Progenitor cell of endocrine pancreas (in vitro differentiated cells): ENCODE measurements at regions not wholly inside any gene's neighbourhood (a gene's known extent, or its start where the extent isn't known, plus 50 kb on each side); places are given as distances from the start of the nearest gene placed in this dataset.

Experiments
- DNase-seq: peaks from one replicate; pipeline ENCODE4 v3.0.0; 2021; ENCODE audit warnings: low spot score; ENCODE audit not compliant: unreplicated experiment
- H3K27ac Mint-ChIP-seq: 2 replicates; pipeline ENCODE4 v1.8.0; 2021; ENCODE audit warnings: mild to moderate bottlenecking, moderate library complexity, mixed read lengths
- H3K27me3 Mint-ChIP-seq: 2 replicates; pipeline ENCODE4 v1.8.0; 2021; ENCODE audit warnings: mixed read lengths
- H3K36me3 Mint-ChIP-seq: 2 replicates; pipeline ENCODE4 v1.8.0; 2022; ENCODE audit warnings: mixed read lengths; ENCODE audit not compliant: insufficient read depth
- H3K4me1 Mint-ChIP-seq: 2 replicates; pipeline ENCODE4 v1.8.0; 2021; ENCODE audit warnings: low read depth, mixed read lengths
- H3K4me3 Mint-ChIP-seq: 2 replicates; pipeline ENCODE4 v1.8.0; 2021; ENCODE audit warnings: low read depth, mild to moderate bottlenecking, moderate library complexity, mixed read lengths
- H3K9me3 Mint-ChIP-seq: 2 replicates; pipeline ENCODE4 v1.8.0; 2021; ENCODE audit warnings: low read depth, mixed read lengths
- TF ChIP-seq, protein P1 (sequence below): fragments of 200-600 bp; sonication (generic); IDR thresholded peaks from one replicate; pipeline ENCODE4 v1.5.0; 2021; ENCODE audit warnings: antibody characterized with exemption, mild to moderate bottlenecking; ENCODE audit not compliant: unreplicated experiment

DNA sequence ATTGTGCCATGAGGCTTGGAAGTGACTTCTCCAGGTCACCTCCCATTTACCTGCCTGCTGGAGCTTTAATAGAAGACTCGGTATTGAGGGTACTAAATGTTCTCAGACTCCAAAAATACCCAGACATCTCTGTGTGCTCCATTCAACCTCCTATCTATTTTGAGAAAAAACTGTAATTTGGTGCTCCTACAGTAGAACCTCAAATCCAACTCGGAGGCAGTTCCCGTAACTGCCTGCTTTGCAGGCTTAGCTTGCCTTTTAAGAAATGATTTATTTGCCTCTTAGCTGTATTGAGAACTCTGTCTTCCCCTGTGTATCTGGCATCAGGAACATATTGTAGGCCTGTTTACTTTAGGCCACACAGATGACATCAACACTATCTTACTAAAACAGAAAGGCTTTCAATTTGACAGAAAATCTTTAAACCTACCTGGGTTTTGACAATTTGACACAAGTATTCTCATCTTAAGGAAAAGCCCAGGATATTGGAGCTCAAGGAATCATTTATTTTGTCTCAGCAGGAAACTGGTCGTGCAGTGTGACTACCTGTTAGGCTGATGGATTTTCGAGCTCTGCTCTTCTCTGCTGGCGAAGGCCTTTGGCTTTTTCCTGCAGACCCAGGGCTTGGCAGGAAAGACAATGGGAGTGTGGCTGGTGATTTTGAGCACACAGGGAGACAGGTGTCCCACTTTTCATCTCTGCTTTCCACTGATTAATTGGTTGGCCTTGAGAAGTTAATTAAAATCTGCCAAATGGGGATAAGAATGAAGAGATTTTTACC, 314.8 kb downstream of the SNAPC1 start:
- Mint-ChIP-seq H3K9me3 (no peaks in the 10 kb centered on the region), H3K4me1 (peaks cover 11% of the 10 kb centered on the region), H3K4me3 (no peak overlapping the region), H3K27me3 (peaks cover 58% of the 10 kb centered on the region), H3K27ac (peak overlapping the region; percentile 78), H3K36me3 (no peaks in the 10 kb centered on the region)
- DNase-seq, result no peak
- TF ChIP-seq, protein P1, sequence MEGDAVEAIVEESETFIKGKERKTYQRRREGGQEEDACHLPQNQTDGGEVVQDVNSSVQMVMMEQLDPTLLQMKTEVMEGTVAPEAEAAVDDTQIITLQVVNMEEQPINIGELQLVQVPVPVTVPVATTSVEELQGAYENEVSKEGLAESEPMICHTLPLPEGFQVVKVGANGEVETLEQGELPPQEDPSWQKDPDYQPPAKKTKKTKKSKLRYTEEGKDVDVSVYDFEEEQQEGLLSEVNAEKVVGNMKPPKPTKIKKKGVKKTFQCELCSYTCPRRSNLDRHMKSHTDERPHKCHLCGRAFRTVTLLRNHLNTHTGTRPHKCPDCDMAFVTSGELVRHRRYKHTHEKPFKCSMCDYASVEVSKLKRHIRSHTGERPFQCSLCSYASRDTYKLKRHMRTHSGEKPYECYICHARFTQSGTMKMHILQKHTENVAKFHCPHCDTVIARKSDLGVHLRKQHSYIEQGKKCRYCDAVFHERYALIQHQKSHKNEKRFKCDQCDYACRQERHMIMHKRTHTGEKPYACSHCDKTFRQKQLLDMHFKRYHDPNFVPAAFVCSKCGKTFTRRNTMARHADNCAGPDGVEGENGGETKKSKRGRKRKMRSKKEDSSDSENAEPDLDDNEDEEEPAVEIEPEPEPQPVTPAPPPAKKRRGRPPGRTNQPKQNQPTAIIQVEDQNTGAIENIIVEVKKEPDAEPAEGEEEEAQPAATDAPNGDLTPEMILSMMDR, result no peak

DNA sequence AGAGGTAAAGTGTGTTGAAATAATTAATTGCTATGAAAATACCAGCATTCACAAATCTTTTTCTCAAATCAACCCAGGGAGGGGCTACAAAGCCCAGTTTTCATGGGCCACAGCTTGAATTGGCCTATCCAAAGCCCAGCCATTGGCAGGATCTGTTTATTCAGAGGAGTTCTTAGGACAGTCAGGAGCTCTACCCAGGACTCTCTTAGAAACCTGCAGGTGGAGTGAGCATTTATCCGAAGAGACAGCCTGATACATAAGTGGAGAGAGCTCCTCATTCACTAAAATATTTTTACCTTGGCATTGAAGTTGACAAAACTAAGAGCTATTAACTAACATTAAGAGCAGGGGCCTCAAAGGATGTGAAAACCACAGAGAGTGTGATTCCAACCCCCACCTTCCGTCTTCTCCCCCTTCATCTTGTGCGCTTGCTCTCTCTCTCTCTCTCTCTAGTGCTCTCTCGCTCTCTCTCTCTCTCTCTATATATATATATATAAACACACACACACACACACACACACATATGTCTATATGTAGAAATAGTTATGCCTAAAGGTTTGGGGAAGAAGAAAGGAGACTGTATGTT, 315.5 kb downstream of the SNAPC1 start:
- DNase-seq, result no peak
- no peak overlapping the region for H3K4me3 Mint-ChIP-seq
- TF ChIP-seq, protein P1, result no peak
- no peaks in the 10 kb centered on the region for H3K36me3 Mint-ChIP-seq
- H3K27me3 Mint-ChIP-seq, result peaks cover 59% of the 10 kb centered on the region
- no peak overlapping the region for H3K27ac Mint-ChIP-seq
- peaks cover 11% of the 10 kb centered on the region for H3K4me1 Mint-ChIP-seq
- H3K9me3 Mint-ChIP-seq, result no peaks in the 10 kb centered on the region

DNA sequence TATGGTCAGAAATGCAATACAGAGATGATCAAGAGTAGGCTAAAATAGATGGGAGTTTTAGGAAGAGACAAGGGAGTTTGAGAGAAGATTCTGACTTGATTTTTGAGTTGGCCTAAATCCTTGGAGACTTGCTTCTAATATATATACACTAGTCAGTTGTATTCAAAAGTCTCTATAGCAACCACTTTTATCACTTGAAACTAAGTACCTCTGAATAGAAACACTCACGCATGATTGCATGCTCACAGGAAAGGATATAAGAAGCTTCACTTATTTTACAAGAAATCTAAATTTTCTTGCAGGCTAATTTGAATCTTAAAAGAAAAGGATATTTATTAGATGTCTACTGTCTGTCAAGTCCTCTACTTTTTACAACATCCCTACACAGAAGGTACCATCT, 316.8 kb downstream of the SNAPC1 start:
- DNase-seq, result no peak
- peaks cover 11% of the 10 kb centered on the region for H3K4me1 Mint-ChIP-seq
- TF ChIP-seq, protein P1, result no peak
- no peaks in the 10 kb centered on the region for H3K9me3 Mint-ChIP-seq
- no peaks in the 10 kb centered on the region for H3K36me3 Mint-ChIP-seq
- H3K27me3 Mint-ChIP-seq, result peaks cover 60% of the 10 kb centered on the region
- H3K4me3 Mint-ChIP-seq, result no peak overlapping the region
- H3K27ac Mint-ChIP-seq, result no peak overlapping the region

DNA sequence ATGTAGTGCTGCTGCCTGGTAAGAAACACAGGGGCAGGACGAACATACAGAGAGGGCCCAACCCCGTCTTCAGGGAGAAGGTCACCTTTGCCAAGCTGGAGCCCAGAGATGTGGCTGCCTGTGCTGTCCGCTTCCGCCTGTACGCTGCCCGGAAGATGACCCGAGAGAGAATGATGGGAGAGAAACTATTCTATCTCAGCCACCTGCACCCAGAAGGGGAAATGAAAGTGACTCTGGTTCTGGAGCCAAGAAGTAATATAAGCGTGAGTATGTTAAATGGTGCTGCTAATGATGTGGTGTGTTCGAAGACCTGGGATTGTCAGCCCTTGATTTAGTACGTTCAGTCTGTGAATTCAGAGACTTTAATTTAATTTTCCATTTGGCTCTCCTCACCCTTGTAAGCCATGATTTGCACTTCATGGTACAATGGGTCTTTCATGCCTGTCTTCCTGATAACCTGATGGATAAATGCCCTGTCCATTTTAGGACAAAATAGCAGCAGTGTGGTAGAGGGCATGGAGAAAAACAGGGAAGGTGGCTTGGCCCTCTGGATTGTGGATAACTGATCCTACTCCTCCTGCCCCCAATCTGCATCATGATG, 318.9 kb downstream of the SNAPC1 start:
- Mint-ChIP-seq H3K4me1 (peaks cover 11% of the 10 kb centered on the region), H3K27ac (no peak overlapping the region)

DNA sequence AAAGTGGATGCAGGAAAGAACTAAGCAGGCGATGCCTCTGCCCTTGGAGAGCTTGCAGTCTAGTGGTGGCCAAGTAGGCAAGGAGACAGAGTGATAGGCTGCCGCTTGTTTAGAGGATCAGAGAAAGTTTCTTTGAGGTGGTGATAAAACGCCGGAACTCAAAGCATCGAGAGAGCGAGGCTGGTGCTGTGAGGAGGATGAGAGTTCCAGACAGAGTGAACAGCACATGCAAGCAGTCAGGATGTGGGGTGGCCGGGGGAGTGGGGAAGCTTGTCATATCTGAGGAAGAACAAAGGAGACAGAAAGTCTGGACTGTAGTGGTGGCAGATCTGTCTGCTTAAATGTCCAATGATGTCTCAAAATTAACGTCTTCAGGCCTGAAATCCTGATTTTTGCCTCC, 319.7 kb downstream of the SNAPC1 start:
- TF ChIP-seq, protein P1, result no peak
- H3K4me1 Mint-ChIP-seq, result peaks cover 7% of the 10 kb centered on the region
- peaks cover 52% of the 10 kb centered on the region for H3K27me3 Mint-ChIP-seq

More for the DNA sequence above, 318.9 kb downstream of the SNAPC1 start:
- peaks cover 7% of the 10 kb centered on the region for H3K9me3 Mint-ChIP-seq
- no peak overlapping the region for H3K4me3 Mint-ChIP-seq
- no peak for DNase-seq
- H3K36me3 Mint-ChIP-seq, result peaks cover 4% of the 10 kb centered on the region
- H3K27me3 Mint-ChIP-seq, result peaks cover 50% of the 10 kb centered on the region
- TF ChIP-seq, protein P1, result no peak

More for the DNA sequence above, 319.7 kb downstream of the SNAPC1 start:
- no peak for DNase-seq
- Mint-ChIP-seq H3K36me3 (peaks cover 4% of the 10 kb centered on the region), H3K27ac (peak overlapping the region; percentile 50), H3K9me3 (peaks cover 7% of the 10 kb centered on the region), H3K4me3 (no peak overlapping the region)
